Activated T-cell treated with anti-CD3 and anti-CD28 coated beads for 24 hours (primary cell): ENCODE measurements at regions not wholly inside any gene's neighbourhood (a gene's known extent, or its start where the extent isn't known, plus 50 kb on each side); places are given as distances from the start of the nearest gene placed in this dataset.

Experiments
- DNase-seq: peaks from one replicate; pipeline ENCODE4 v3.0.0-alpha.2; 2020; ENCODE audit warnings: low read depth

DNA sequence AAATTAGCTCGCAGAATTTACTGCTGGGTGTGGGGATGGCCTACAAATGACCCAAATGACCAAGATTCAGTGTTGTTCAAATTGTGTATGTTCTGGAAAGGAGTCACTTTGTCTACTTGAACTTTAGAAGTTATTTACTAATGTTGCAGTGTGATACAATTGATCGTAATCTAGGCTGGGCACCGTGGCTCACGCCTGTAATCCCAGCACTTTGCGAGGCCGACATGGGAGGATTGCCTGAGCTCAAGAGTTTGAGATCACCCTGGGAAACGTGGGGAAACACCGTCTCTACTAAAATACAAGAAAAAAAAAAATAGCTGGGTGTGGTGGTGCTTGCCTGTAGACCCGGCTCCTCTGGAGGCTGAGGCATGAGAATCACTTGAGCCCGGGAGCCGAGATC, 57.6 kb upstream of the TMPRSS2 start:
- no peak for DNase-seq

DNA sequence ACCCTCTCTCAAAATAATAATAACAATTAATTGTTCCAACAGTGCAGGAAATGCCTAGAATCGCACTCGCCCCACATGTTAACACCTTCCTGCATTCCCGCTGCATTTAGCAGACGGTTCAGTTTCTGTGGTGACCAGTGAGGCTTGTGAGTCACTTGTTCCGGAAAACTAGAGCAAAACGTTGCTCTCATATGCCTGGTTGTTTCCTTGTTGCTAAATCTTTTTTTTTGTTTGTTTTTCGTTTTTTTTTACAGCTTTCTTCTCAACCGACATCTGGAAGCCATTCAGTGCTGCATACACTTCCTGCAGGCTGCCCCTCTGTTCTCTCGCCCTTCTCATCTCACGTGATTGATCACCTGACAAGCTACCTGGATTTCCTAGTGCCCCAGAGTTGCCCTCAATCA, 56.9 kb upstream of the TMPRSS2 start:
- DNase-seq, result no peak

DNA sequence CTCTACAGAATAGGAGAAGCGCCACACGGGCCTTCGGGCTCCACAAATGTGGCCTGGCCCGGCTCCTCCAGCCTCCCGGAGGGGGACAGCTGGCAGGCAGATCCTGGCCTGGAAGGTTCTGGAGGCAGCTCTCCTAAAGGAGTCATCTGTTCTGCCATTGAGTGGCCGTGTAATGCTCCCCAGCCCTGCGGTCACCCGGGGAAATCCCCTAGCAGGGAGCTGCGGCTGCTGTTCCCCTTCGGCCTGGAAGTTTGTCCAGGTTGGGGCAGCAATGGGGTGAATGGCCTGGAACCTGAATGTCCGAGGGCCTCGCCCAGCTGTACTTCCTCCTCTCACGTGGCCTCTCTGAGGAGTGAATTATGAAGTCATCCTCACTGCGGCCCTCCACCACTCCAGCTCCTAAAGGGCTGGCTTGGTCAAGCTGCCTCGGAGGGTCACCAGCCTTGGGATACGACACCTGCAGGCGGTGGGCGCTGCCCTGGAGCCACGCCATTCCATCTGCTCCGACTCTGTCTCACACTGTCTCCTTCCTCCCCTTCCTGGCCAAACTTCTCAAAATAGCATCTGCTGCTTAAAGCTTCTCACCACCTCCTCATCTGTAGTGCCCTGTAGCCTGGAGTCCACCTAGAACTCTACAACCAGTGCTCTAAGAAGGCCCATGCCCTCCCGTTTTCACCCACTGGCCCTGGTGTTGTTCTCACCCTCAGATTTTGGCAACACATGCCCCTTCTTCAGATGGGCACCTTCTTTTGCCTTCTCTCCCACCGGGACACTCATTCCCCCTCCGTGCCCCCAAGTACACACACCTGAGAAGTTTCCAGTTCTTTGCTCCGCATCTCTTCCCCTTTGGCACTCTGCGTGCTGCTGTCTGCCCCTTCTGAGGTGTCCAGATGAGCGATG, 54.4 kb upstream of the TMPRSS2 start:
- no peak for DNase-seq

DNA sequence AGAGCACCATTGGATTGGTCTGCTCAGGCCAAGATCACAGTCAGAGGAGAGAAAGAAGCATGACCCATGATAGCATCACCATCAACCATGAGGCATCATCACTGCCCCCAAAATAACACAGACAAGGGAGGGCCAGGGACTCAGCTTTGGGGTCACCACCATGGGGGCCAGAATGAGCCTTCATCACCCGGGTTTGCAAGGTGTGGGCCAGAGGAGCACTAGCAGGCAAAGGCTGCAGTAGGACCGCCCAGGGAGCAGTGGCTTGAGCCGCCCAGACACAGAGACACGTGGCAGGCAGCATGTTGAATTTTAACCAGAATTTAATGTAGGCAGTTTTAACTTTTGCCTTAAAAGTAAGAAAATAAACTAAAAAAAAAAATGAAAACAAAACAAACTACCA, 53.7 kb upstream of the TMPRSS2 start:
- DNase-seq, result no peak

DNA sequence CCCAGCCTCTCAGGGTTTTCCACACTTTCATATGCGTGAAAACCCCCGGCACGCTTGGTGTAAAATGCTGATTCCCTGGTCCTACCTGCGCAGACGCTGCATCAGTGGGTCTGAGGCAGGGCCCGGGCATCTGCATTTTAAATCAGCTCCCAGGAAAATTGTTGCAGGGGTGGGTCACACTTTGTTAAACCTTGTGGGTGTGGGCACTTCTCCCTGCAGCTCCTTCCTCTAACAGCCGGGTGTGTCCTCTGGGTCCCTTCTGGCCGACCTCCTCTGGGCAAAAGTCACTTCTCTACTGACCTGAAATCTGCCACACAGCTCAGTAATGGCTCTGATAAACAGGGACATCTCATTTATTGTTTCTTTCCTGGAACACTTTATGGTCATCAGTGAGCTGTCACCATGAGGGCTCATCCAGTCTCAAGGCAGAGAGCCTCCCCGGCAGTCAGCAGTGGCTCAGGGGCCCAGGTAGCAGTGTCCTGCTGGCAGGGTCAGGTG, 52.8 kb upstream of the TMPRSS2 start:
- no peak for DNase-seq

DNA sequence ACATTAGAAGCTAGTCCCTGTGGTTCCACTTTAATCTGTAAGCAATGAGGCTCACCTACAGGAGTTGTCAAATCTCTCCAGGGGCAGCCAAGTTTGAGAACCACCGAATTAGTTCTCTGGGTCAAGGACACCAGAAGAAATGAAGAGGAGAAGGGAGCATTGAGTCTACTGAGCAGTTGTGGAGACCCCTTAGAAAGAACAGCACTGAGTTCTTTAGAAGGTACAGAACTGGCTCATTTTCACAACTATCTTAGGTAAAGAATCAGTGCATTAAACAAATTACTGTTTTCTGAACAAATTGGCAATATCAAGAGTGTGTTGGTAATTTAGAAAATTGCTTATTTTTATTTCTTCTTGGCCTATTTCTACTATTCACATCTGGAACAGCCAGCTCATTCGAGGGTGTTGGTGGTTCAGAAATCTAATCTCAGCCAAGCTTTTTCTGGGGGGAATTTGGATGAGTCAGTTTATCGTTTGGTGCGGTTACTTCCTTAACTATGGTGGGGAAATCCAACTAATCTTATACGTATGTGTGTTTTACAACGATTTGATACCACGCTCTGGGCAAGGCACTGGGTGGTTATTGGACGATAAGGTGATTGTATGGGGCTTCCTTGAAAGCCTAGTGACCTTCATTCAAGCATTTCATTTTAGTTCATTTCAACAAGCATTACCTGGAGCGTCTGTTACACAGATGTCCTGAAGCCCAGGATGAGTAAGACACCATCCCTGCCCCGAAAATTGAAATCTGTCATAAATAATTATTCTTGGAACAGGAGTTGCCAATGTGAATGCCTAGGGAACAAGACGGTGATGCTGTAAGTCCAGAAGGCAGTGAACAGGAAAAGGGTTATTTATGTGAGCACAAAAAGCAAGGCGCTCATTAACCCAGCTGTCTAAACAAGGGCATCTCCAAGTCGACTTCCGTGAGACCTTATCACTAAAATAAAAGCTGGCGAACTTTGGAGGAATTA, 52.0 kb upstream of the TMPRSS2 start:
- DNase-seq, result no peak

DNA sequence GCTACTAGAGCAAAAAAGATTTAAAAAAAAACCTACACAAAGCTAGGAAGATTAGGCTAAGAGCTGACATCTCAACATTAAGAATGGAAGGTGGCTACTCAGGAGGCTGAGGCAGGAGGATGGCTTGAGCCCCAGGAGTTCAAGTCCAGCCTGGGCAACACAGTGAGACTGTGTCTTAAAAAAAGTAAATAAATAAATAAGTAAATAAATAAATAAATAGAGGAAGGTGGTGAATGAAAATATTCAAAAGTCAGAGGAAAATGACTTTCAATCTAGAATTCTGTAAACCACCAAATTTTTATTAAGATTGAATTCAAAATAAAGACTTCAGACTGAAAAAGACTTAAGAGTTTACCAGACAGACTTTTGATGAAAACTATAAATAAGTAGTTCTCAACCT, 50.9 kb upstream of the TMPRSS2 start:
- no peak for DNase-seq

DNA sequence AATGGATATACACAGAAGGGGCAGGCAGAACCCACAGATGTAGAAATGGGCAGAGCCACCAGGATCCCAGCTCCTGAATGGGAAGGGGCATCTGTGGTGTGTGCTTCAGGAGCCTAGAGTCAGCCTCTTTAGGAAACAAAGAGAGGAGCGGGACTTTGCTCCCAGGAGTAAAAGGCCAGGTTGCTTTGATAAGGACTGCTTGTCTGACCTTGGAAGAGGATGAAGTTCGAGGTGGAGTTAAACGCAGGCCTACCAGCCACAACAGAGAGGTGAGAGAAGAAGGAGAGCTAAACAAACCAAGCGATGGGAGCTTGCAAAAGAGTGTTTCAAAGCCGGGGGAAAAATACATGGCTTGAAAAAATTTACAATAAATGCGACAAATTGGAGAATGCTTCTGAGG, 49.9 kb upstream of the TMPRSS2 start:
- no peak for DNase-seq
